Stimulated activated CD4-positive, alpha-beta T cell treated with anti-CD3 and anti-CD28 coated beads, Interleukin-15, amount 100 ng/mL, for 1 hour (primary cell): ENCODE measurements at regions not wholly inside any gene's neighbourhood (a gene's known extent, or its start where the extent isn't known, plus 50 kb on each side); places are given as distances from the start of the nearest gene placed in this dataset.

Source experiments
- DNase-seq, 2 donors: peaks; one replicate each; pipeline ENCODE4 v3.0.0-alpha.2; 2020; ENCODE audit warnings: low read depth in 1 of 2, low spot score in 1 of 2

DNA sequence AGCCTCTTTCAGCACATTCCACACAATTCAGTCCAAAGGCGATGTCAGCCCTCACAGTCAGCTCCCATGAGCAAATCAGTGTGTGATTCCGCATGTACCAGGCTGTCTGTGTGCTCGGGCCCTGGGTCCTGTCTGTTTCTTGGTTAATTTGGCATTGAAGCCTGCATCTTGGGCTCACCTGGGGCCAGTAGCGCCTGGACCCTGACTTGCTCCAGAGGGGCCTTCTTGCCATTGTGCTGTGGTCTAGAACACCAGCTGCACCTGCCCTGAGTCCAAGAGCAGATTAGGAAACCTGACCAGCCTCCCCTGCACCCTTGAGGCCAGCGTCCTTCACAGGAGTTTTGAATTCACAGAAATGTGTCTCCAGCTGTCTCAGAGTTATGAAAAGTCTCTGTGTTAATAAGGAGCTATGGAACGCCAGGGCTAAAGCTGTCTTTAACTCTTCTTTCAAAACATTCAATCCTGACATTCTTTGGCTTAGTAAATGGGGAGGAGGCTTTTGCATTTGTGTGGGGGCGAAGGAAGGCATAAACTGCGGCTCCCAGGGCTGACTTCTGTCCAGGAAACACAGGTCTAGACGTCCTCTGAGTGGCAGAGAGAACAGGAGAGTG lies 102.2 kb downstream of the ARF6 start:
- DNase-seq: no peak

DNA sequence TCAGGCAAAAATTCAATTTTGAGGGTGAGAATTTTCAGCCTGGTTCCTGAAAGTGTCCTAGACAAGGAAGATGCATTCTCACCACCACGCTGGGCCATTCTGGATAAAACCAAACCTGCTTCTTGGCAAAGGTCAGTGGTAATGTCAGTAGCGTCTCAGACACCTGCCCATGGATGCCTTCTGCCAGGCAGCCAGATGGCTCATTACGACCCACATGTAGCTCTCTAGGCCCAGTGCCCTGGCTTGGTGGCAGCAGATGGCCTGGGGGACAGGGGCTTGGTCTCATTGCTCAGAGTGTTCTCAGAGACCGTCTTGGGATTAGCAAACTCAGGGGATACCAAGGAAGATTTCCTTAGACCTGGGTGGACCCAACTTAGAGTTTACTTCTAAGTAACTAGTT lies 105.1 kb downstream of the ARF6 start:
- DNase-seq: no peak

DNA sequence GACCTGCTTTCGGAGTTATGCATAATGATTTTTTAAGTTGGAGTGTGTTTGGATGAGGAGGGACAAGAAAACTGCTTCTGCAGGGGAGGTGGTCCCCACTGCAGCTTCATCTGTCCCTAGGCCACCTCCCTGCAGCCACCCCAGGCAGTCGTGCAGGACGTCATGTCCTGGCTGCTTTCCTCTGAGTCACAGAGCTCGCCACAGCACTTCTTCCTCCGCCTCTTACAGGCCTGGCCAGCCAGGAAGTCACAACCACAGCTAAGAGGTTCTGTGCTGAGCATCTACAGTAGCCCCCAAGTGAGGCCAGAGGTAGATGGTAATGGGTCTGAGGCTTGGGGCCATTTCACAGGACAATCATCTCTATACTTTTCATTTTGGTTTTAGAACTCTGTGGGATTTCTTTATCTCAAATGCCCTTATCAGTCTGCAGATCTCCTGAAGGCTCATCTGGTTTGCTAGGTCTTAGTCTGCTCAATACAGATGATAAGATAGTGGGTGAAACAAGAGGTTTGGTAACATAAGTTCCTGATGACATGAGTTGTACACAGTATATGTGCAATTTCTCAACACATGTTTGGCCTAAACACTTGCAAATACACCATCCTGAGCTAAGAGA lies 106.4 kb downstream of the ARF6 start:
- peak; percentile 29 to 51 for DNase-seq

DNA sequence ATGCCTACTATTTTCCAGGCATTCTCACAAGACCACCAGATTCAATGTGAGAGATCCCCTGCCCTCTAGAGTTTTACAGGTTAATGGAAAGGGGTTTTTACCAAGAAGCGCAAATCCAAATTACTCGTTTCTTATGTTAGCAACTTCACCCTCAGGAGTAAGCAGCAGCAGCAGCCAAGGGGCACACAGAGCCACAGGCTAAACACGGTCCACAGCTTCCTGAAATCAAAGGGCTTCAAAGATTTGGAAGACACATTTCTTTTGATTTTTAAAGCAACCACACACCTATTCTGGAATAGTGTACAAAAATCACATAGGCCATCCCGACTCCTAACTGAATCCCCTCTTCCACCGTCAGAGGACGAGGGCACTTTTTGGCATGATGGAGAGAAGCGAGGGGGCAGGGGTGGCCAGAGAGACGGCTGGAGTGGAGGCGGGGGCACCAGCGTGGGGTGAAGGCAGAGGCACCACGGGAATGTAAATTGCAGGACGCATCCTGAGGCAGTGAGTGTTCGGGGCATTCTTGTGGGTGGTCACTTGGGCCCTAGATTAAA lies 107.0 kb downstream of the ARF6 start:
- no peak for DNase-seq

DNA sequence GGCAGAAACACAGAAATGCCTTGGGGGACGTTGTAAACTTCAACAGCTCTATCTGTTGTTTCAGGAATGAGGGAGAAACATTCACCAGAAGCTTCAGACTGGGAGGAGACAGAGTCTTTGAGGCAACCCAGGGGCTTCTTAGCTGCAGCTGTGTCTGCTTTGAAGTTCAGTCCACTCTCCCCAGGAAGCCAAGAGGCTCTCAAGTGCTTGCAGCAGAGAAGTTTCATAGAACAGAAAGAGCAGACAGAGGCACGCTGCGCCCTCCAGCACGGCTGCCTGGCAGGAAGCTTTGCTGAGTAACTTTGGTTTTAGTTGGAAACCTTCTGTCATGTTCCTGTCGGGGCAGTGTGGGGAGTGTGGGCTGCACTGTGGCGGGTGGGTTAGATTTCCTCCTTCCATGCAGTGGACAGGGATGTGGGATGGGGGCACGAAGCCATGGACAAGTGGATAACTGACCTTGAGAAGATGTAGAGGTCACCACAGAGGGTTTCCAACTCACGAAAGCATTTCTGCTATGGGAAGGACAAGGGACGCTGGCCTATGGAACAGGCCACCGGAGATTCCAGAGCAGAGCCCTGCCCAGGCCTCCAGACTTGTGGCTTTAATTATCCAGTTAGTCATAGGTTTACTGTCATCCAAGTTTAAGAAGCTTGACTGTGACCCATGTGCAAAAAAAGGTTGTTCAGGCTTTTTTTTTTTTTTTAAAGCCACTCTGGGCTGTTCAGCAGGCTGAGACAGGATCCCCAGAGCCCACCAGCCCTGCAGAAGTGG lies 107.7 kb downstream of the ARF6 start:
- DNase-seq: peak; percentile 58 to 69

- DNase-seq: peak; percentile 42 to 51
Measured at GRCh38 chr14:50001151-50001998, 108.5 kb downstream of the ARF6 start.

GRCh38 chr14:50001999-50002925 lies 109.4 kb downstream of the ARF6 start:
- DNase-seq: peak in 1 of 2 donors; percentile 33

DNA sequence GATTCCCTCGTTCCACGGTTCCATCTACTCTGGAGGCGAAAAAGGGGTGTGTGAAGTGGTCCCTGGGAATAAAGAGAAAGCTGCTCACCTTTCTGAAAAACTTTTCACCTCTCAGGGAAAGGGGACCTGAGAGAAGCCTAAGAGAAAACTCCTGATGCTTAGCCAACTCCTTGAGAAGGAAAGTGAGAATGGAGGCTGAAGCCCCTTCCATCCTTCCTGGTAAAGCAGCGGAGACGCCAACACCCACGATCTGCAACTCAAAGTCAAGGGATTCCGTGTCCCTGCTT lies 110.0 kb downstream of the ARF6 start:
- no peak for DNase-seq

DNA sequence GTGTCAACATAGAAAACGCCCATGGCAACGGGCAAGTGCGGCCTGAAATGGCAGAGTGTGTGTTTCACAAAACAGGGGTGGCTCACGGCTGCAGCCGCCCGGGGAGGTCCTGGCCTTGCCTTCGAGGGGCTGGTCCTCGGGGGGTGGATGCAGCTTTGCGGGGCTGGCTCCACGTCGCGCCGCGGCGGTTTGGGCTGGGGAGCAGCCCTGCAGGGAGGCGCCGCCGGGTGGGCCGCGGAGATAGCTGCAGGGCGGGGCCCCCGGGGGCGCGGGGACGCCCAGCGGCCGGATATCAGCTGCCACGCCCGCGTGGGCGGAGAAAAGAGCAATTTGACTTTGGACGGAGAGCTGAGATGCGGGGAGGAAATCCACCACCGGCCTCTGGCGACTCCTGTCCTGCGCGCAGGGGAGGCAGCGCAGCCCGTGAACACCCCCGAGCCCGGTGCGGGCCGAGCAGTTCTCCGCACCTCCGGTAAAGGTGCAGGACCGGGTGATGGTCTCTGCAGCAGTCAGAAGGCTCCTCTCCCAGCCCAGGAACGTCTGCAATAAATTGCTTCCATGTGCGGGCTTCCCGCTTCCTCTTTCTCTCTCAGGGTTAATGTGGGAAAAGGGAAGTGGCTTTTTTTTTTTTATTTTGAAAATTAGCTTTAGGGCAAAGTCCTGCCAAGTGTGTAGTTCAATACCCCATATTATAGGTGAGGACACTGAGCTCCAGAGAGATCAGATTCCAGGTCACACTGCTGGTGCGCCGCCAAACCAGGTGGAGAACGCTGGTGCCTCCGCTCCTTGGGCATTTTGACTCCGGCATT lies 110.5 kb downstream of the ARF6 start:
- peak; percentile 60 to 61 for DNase-seq

DNA sequence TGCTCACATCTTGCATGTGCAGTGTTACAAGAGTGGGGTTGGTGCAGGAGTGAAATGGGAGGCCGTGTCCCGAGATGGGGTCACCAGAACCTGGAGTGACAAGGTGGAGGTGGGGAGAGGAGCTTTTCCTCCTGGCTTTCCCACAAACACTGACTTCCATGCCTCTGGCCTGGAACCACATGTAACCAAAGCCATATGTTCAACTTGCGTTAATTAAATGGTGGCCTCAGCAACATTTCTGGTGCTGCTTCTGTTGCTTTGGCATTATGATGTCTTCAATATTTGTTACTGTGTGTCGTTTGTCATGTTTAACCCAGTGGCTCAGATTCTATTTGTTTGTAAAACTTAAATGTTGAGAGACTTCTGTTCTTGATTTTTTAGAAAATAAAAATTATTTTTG lies 110.2 kb downstream of the VCPKMT start:
- no peak for DNase-seq

GRCh38 chr14:50007123-50007903 lies 109.1 kb downstream of the VCPKMT start:
- no peak for DNase-seq

GRCh38 chr14:50008562-50008961 lies 107.8 kb downstream of the VCPKMT start:
- DNase-seq: no peak

GRCh38 chr14:50008974-50009373 lies 107.4 kb downstream of the VCPKMT start:
- no peak for DNase-seq

DNA sequence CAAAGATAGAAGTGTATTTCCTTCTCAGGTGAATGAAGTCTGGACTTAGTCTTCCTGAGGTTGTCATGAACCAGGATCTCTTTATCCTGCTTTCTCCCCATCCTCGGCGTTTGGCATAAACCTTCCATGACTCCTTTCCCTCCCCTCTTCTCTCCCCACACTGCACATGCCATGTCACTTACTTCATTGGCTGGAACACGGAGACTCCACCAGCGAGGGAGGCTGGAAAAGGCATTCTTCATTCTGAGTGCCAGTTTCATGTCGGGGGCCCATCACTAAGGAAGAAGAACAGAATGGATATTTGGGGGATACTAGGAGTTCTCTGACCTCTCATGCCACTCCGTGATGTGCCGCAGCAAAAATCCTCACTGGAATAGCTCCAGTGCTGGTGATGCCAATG lies 105.6 kb downstream of the VCPKMT start:
- no peak for DNase-seq

DNA sequence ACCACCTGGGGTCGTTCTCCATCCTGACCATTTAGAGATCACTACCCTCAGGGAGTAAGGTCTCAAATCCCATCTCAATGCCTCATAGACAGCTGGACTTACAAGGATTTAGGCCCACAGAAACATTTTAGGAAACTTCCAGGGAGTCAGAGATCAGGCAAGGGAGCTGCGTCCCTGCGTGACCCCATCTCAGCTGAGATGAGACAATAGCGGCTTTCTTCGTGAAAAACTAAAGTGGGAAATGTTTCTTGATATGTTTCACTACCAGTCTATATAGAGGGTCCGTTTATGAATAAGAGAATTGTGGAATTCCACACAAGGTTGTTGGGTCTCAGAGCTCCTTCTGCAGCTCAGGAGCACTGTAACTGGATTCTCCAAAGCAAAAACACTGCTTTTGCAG lies 105.1 kb downstream of the VCPKMT start:
- DNase-seq: no peak

DNA sequence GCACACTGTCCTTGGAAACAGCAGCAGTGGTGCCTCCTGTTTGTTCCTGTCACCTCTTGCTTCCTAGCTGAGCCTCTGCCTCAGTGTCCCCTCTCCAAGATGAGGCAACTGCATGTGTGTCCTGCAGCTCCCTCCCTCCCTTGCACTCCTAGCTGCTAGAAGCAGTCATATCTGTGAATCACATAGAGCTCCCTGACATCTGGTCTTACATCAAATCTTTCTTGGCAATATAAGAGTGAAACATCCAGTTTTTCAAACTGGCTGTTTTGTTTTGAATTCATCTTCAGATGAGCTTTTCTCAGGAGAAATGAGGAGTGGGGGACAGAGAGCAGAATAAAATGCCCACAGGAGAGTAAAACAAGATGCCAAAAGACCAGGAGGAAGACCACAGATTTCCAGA lies 103.7 kb downstream of the VCPKMT start:
- no peak for DNase-seq

GRCh38 chr14:50013198-50013918 lies 103.0 kb downstream of the VCPKMT start:
- DNase-seq: no peak

DNA sequence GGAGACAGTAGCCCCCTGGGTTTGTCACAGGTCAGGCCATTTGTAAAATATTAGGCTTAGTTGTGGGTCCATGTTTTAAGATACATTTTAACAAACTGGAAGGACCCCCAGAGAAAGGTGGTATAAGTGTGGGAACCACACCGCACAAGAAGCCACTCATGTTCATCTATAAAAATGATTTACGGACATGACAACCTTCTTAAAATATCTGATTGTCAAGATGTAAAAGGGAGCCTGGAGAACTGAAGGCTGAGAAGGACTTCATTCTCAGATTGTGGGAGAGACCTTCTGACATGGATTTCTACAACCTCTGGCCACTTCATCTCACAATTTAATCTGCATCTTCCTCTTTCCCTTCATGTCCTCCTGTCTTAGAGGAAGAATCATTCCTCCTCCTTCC lies 102.4 kb downstream of the VCPKMT start:
- DNase-seq: no peak
